ENCODE measurements at regions not wholly inside any gene's neighbourhood (a gene's known extent, or its start where the extent isn't known, plus 50 kb on each side); places are given as distances from the start of the nearest gene placed in this dataset.

GRCh38 chr18:10142496-10143160, 228.8 kb downstream of the VAPA start:
- DNase-seq: no peak
- Mint-ChIP-seq H3K4me1 (ENCODE audit: low read depth) (peaks cover 50% of the 10 kb centered on the region), H3K4me3 (no peak overlapping the region), H3K27me3 (ENCODE audit: insufficient read depth) (peaks cover 2% of the 10 kb centered on the region; the same call in 1 of the 2 replicates), H3K27ac (no peak overlapping the region), H3K36me3 (ENCODE audit: low read depth) (no peaks in the 10 kb centered on the region), H3K9me3 (no peaks in the 10 kb centered on the region)
- no peak for TF ChIP-seq CTCF (IDR thresholded peaks at IDR 0.05)

- Mint-ChIP-seq H3K27ac (no peak overlapping the region), H3K4me3 (no peak overlapping the region), H3K36me3 (ENCODE audit: low read depth) (no peaks in the 10 kb centered on the region), H3K4me1 (ENCODE audit: low read depth) (peaks cover 42% of the 10 kb centered on the region), H3K27me3 (ENCODE audit: insufficient read depth) (peaks cover 2% of the 10 kb centered on the region; the same call in 1 of the 2 replicates), H3K9me3 (no peaks in the 10 kb centered on the region)
- no peak for DNase-seq
- TF ChIP-seq CTCF (IDR thresholded peaks at IDR 0.05): no peak
These were observed 229.8 kb downstream of the VAPA start for GRCh38 chr18:10143596-10143995.

- no peak overlapping the region for H3K27ac Mint-ChIP-seq
- no peaks in the 10 kb centered on the region for H3K9me3 Mint-ChIP-seq
- no peak for TF ChIP-seq CTCF (IDR thresholded peaks at IDR 0.05)
- no peak overlapping the region for H3K4me3 Mint-ChIP-seq
- peaks cover 23% of the 10 kb centered on the region for H3K4me1 Mint-ChIP-seq (ENCODE audit: low read depth)
- peaks cover 9% of the 10 kb centered on the region for H3K27me3 Mint-ChIP-seq (ENCODE audit: insufficient read depth)
- DNase-seq: no peak
- H3K36me3 Mint-ChIP-seq (ENCODE audit: low read depth): no peaks in the 10 kb centered on the region
These were observed 231.7 kb downstream of the VAPA start for GRCh38 chr18:10145546-10145945.

- Mint-ChIP-seq H3K9me3 (no peaks in the 10 kb centered on the region), H3K36me3 (ENCODE audit: low read depth) (no peaks in the 10 kb centered on the region), H3K4me3 (no peak overlapping the region), H3K27ac (no peak overlapping the region), H3K27me3 (ENCODE audit: insufficient read depth) (peaks cover 9% of the 10 kb centered on the region), H3K4me1 (ENCODE audit: low read depth) (peaks cover 7% of the 10 kb centered on the region)
- TF ChIP-seq CTCF (IDR thresholded peaks at IDR 0.05): no peak
- no peak for DNase-seq
These were observed 233.4 kb downstream of the VAPA start for GRCh38 chr18:10147226-10147625.

- Mint-ChIP-seq H3K4me3 (no peak overlapping the region), H3K4me1 (ENCODE audit: low read depth) (peaks cover 2% of the 10 kb centered on the region)
- DNase-seq: no peak
These were observed 233.9 kb downstream of the VAPA start for GRCh38 chr18:10147752-10148151.

More at GRCh38 chr18:10147752-10148151, 233.9 kb downstream of the VAPA start:
- Mint-ChIP-seq H3K27ac (no peak overlapping the region), H3K36me3 (ENCODE audit: low read depth) (no peaks in the 10 kb centered on the region), H3K9me3 (no peaks in the 10 kb centered on the region), H3K27me3 (ENCODE audit: insufficient read depth) (peaks cover 9% of the 10 kb centered on the region)
- TF ChIP-seq CTCF (IDR thresholded peaks at IDR 0.05): no peak
